Cardiac fibroblast (primary cell): ENCODE measurements at regions not wholly inside any gene's neighbourhood (a gene's known extent, or its start where the extent isn't known, plus 50 kb on each side); places are given as distances from the start of the nearest gene placed in this dataset.

Source experiments
- DNase-seq, 2 donors: peaks; one replicate each; pipeline versions ENCODE4 v3.0.0 to v3.0.0-alpha.2; 2010; ENCODE audit warnings: low read depth in 2 of 2
- H3K4me3 ChIP-seq, 2 donors: replicated peaks in 1 of 2; 1 replicate in 1 of 2; 2 replicates in 1 of 2; pipeline ENCODE4 v1.5.1; 2011; ENCODE audit warnings: low read depth in 2 of 2, low read length in 2 of 2, mild to moderate bottlenecking in 2 of 2, moderate library complexity in 1 of 2
- TF ChIP-seq, protein P1 (sequence below): IDR thresholded peaks from one replicate; pipeline ENCODE4 v1.5.1; 2011; ENCODE audit warnings: low read depth, mild to moderate bottlenecking, low read length, inconsistent platforms

- H3K4me3 ChIP-seq, result no peak overlapping the region
- TF ChIP-seq, protein P1, sequence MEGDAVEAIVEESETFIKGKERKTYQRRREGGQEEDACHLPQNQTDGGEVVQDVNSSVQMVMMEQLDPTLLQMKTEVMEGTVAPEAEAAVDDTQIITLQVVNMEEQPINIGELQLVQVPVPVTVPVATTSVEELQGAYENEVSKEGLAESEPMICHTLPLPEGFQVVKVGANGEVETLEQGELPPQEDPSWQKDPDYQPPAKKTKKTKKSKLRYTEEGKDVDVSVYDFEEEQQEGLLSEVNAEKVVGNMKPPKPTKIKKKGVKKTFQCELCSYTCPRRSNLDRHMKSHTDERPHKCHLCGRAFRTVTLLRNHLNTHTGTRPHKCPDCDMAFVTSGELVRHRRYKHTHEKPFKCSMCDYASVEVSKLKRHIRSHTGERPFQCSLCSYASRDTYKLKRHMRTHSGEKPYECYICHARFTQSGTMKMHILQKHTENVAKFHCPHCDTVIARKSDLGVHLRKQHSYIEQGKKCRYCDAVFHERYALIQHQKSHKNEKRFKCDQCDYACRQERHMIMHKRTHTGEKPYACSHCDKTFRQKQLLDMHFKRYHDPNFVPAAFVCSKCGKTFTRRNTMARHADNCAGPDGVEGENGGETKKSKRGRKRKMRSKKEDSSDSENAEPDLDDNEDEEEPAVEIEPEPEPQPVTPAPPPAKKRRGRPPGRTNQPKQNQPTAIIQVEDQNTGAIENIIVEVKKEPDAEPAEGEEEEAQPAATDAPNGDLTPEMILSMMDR, result no peak
- DNase-seq, result no peak
Observed at GRCh38 chr4:22312113-22312512, 203.8 kb downstream of the ADGRA3 start.

DNA sequence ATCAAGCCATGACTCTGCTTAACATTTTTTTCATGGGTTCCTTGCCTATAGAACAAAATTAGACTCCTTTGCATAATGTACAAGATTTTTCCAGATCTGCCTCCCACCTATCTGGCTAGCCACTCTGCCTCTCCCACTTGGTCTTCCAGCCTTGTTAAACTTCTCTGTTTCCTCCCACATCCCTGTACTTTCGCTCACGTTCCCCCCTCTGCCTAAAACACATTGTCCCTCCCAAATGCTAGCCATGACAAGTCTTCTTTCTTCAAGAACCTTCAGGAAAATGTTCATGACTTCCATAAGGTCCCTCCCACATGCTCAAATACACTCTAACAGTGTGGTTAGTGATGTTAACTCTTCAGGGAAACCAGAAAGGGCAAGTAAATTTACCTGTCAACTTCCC is 214.6 kb downstream of the ADGRA3 start:
- H3K4me3 ChIP-seq, result no peak overlapping the region
- TF ChIP-seq, protein P1, result no peak
- DNase-seq, result no peak

DNA sequence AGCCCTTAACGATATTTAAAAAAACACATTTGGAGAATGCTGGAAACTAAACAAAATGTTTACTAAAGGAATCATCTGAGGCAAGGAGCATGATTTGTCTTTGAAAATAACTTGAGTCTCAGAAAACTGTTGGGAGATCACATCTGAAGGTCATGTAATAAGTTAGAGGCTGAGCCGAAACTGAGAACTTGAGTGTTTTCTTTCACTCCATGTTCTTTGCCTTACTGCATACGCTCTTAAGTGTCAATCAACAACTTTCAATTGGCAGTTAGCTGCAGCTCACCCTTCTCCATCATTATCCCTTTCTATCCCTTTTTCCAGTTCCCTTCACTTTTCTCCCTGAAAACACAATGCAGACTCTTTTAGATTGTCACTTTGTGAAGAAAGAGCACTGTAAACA is 216.2 kb downstream of the ADGRA3 start:
- TF ChIP-seq, protein P1, result no peak
- H3K4me3 ChIP-seq, result no peak overlapping the region
- DNase-seq, result no peak

GRCh38 chr4:22287631-22288030 is 228.2 kb downstream of the ADGRA3 start:
- TF ChIP-seq, protein P1, result no peak
- H3K4me3 ChIP-seq, result no peak overlapping the region
- no peak for DNase-seq

DNA sequence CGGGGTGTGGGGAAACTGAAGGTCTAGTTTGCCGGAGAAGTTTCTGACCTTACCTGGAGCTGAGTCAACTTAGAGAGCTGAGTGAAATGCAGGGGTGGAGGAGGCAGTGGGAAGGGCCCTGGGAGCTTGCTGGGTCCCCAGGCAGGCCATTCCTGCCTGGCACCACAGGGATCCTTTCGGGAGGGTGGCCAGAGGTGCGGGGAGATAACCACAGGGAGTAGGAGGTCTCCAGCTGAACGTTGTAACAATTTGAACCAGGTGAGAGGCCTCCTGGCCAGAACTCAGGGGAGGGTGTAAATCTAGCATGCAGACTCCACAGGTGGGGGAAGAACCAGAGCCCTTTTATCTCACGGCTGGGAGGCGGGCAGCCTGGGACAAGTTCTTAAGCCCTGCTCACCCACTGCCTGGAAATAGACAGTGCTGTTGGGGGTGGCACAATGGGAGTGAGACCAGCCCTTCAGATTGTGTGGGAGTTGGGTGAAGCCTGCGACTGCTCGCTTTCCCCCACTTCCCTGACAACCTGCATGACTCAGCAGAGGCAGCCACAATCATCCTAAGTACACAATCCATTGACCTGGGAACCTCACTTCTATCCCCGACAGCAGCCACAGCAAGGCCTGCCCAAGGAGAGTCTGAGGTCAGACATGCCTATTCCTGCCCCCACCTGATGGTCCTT is 247.4 kb downstream of the ADGRA3 start:
- no peak for DNase-seq
- no peak overlapping the region for H3K4me3 ChIP-seq
- TF ChIP-seq, protein P1, result no peak

DNA sequence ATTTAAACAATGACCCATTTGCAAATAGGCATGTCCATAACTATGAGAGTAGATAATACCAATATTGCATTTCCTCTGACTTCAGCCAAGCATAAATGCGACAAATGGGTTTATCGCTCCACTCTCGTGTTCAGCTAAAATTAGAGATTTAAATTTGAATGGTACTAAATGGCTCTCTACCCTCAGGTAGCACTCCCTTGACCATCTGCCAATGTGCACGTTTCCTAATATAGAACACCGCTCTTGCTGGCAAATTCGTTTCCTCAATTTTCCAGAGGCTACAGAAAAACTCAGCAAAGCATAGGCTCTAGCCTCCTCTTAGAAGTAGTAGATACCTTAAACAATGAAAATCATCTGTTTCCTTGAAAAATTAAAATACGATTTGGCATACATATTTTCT is 251.6 kb downstream of the ADGRA3 start:
- DNase-seq, result no peak
- H3K4me3 ChIP-seq, result no peak overlapping the region
- TF ChIP-seq, protein P1, result no peak

DNA sequence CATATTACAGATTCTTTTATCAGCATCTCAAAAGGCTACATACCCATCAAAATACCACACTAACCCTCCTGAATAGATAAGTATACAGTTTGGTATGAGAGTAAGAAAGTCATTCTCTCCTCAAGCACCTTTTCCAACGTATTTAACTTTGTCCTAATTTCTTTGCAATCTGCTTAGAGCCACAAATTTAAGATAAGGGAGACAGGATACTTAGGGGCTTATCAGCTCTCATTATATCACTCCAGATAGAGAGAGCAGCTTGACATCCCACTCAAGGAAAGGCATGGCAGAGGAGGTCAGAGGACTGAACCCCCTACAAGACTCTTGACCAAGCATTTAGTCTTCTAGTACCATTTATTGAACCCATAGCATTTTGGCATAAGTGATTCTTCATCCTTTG is 262.4 kb downstream of the ADGRA3 start:
- no peak overlapping the region for H3K4me3 ChIP-seq
- TF ChIP-seq, protein P1, result no peak
- no peak for DNase-seq
